MM.1S (cell line): ENCODE measurements at regions not wholly inside any gene's neighbourhood (a gene's known extent, or its start where the extent isn't known, plus 50 kb on each side); places are given as distances from the start of the nearest gene placed in this dataset.

Source experiments
- DNase-seq: peaks from one replicate; pipeline ENCODE4 v3.0.0-alpha.2; 2015
- H2AFZ ChIP-seq: fragments of 300-600 bp; sonication (generic); 2 replicates; pipeline ENCODE4 v1.6.0; 2016; ENCODE audit warnings: antibody characterized with exemption, low read length
- H3F3A ChIP-seq: fragments of 300-600 bp; sonication (generic); 2 replicates; pipeline ENCODE4 v1.6.1; 2016; ENCODE audit warnings: mild to moderate bottlenecking, antibody characterized with exemption, low read length, moderate library complexity, mixed read lengths; ENCODE audit not compliant: insufficient read depth
- H3K27ac ChIP-seq: fragments of 300-600 bp; sonication (generic); 2 replicates; pipeline ENCODE4 v1.5.1; 2016; ENCODE audit warnings: mild to moderate bottlenecking, low read length
- H3K27me3 ChIP-seq: fragments of 300-600 bp; sonication (generic); replicated peaks from 2 replicates; pipeline ENCODE4 v1.6.0; 2016; ENCODE audit warnings: low read length; ENCODE audit not compliant: insufficient read depth
- H3K36me3 ChIP-seq: fragments of 300-600 bp; sonication (generic); replicated peaks from 2 replicates; pipeline ENCODE4 v1.6.1; 2016; ENCODE audit warnings: mild to moderate bottlenecking, low read length, mixed read lengths; ENCODE audit not compliant: insufficient read depth
- H3K4me1 ChIP-seq: fragments of 300-600 bp; sonication (generic); 2 replicates; pipeline ENCODE4 v1.6.1; 2016; ENCODE audit warnings: low read length, mixed read lengths
- H3K4me2 ChIP-seq: fragments of 300-600 bp; sonication (generic); 2 replicates; pipeline ENCODE4 v1.6.0; 2016; ENCODE audit warnings: low read depth, low read length
- H3K4me3 ChIP-seq: fragments of 300-600 bp; sonication (generic); 2 replicates; pipeline ENCODE4 v1.5.1; 2016; ENCODE audit warnings: low read length, mixed read lengths
- H3K79me2 ChIP-seq: fragments of 300-600 bp; sonication (generic); 2 replicates; pipeline ENCODE4 v1.6.1; 2016; ENCODE audit warnings: mixed run types, low read length, mixed read lengths
- H3K9ac ChIP-seq: fragments of 300-600 bp; sonication (generic); 2 replicates; pipeline ENCODE4 v1.6.1; 2016; ENCODE audit warnings: low read length, mixed read lengths
- H3K9me2 ChIP-seq: fragments of 300-600 bp; sonication (generic); replicated peaks from 2 replicates; pipeline ENCODE4 v1.6.1; 2016; ENCODE audit warnings: mild to moderate bottlenecking, low read length, mixed read lengths; ENCODE audit not compliant: insufficient read depth
- H3K9me3 ChIP-seq: fragments of 300-600 bp; sonication (generic); replicated peaks from 2 replicates; pipeline ENCODE4 v1.6.1; 2016; ENCODE audit warnings: mild to moderate bottlenecking, low read length, mixed read lengths; ENCODE audit not compliant: insufficient read depth
- H4K20me1 ChIP-seq: fragments of 300-600 bp; sonication (generic); 2 replicates; pipeline ENCODE4 v1.6.1; 2016; ENCODE audit warnings: mild to moderate bottlenecking, low read length, moderate library complexity, mixed read lengths; ENCODE audit not compliant: insufficient read depth
- EZH2 ChIP-seq: fragments of 300-600 bp; sonication (generic); optimal IDR thresholded peaks from 2 replicates; pipeline ENCODE3; 2017; ENCODE audit warnings: low read depth, mild to moderate bottlenecking, antibody characterized with exemption, low read length, mixed read lengths
- EZH2phosphoT487 ChIP-seq: fragments of 300-600 bp; sonication (generic); IDR thresholded peaks from 2 replicates; pipeline ENCODE4 v1.6.1; 2018; ENCODE audit warnings: antibody characterized with exemption, low read length
- TF ChIP-seq, protein P1 (sequence below): fragments of 300-600 bp; sonication (generic); IDR thresholded peaks from 2 replicates; pipeline ENCODE4 v1.5.1; 2016; ENCODE audit warnings: antibody characterized with exemption, low read length, mixed read lengths

- H3K79me2 ChIP-seq: no peaks in the 10 kb centered on the region
- no peak for TF ChIP-seq EZH2phosphoT487
- TF ChIP-seq, protein P1, sequence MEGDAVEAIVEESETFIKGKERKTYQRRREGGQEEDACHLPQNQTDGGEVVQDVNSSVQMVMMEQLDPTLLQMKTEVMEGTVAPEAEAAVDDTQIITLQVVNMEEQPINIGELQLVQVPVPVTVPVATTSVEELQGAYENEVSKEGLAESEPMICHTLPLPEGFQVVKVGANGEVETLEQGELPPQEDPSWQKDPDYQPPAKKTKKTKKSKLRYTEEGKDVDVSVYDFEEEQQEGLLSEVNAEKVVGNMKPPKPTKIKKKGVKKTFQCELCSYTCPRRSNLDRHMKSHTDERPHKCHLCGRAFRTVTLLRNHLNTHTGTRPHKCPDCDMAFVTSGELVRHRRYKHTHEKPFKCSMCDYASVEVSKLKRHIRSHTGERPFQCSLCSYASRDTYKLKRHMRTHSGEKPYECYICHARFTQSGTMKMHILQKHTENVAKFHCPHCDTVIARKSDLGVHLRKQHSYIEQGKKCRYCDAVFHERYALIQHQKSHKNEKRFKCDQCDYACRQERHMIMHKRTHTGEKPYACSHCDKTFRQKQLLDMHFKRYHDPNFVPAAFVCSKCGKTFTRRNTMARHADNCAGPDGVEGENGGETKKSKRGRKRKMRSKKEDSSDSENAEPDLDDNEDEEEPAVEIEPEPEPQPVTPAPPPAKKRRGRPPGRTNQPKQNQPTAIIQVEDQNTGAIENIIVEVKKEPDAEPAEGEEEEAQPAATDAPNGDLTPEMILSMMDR: no peak
- TF ChIP-seq EZH2: no peak
- no peaks in the 10 kb centered on the region for H3K4me1 ChIP-seq
- H3K27me3 ChIP-seq: no peaks in the 10 kb centered on the region
- no peaks in the 10 kb centered on the region for H3K9me3 ChIP-seq
- no peak overlapping the region for H3K9ac ChIP-seq
- H3K4me3 ChIP-seq: no peak overlapping the region
- H4K20me1 ChIP-seq: no peaks in the 10 kb centered on the region
- DNase-seq: no peak
- no peaks in the 10 kb centered on the region for H3F3A ChIP-seq
- no peaks in the 10 kb centered on the region for H3K9me2 ChIP-seq
- H3K36me3 ChIP-seq: no peaks in the 10 kb centered on the region
- no peak overlapping the region for H2AFZ ChIP-seq
- H3K27ac ChIP-seq: no peak overlapping the region
- H3K4me2 ChIP-seq: no peak overlapping the region
Observed at GRCh38 chr4:30930276-30930675, 210.1 kb downstream of the PCDH7 start.

- no peaks in the 10 kb centered on the region for H4K20me1 ChIP-seq
- H3K9me3 ChIP-seq: no peaks in the 10 kb centered on the region
- no peaks in the 10 kb centered on the region for H3K79me2 ChIP-seq
- no peak overlapping the region for H3K27ac ChIP-seq
- no peak for DNase-seq
- H3K4me1 ChIP-seq: no peaks in the 10 kb centered on the region
- no peaks in the 10 kb centered on the region for H3K27me3 ChIP-seq
- no peak overlapping the region for H3K4me2 ChIP-seq
- H3K4me3 ChIP-seq: no peak overlapping the region
- H3K9me2 ChIP-seq: no peaks in the 10 kb centered on the region
- TF ChIP-seq, protein P1: no peak
- TF ChIP-seq EZH2 (no peak), EZH2phosphoT487 (no peak)
- no peaks in the 10 kb centered on the region for H3K36me3 ChIP-seq
- no peak overlapping the region for H3K9ac ChIP-seq
- no peaks in the 10 kb centered on the region for H3F3A ChIP-seq
- no peak overlapping the region for H2AFZ ChIP-seq
Observed at GRCh38 chr4:30932581-30932980, 212.4 kb downstream of the PCDH7 start.

DNA sequence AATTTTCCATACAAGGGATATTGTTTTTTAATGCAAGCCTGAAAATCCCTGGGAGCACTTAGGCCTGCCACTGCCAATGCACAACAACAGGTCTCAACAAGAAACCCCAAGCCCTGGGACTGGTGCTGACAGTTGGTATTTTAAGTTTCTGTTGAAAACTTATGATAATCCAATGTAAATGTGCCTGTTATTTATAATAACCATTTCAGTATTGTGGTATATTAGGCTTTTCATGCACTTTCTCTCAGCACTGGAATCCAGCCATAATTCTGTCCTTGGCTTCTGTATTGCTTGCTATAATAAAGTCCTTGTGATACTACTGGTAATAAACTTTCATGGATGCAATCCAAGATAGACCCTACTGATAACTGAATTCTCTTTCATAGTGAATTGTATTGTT is 218.9 kb downstream of the PCDH7 start:
- TF ChIP-seq EZH2phosphoT487: no peak
- no peak for TF ChIP-seq EZH2
- TF ChIP-seq, protein P1: no peak
- H3K9ac ChIP-seq: no peak overlapping the region
- H3K79me2 ChIP-seq: no peaks in the 10 kb centered on the region
- DNase-seq: no peak
- no peaks in the 10 kb centered on the region for H3K4me1 ChIP-seq
- H3K27ac ChIP-seq: no peak overlapping the region
- H3F3A ChIP-seq: no peaks in the 10 kb centered on the region
- H4K20me1 ChIP-seq: no peaks in the 10 kb centered on the region
- no peaks in the 10 kb centered on the region for H3K9me2 ChIP-seq
- no peak overlapping the region for H3K4me2 ChIP-seq
- no peaks in the 10 kb centered on the region for H3K27me3 ChIP-seq
- H3K36me3 ChIP-seq: no peaks in the 10 kb centered on the region
- H3K4me3 ChIP-seq: no peak overlapping the region
- H2AFZ ChIP-seq: no peak overlapping the region
- H3K9me3 ChIP-seq: no peaks in the 10 kb centered on the region
